ENCODE measurements at regions not wholly inside any gene's neighbourhood (a gene's known extent, or its start where the extent isn't known, plus 50 kb on each side); places are given as distances from the start of the nearest gene placed in this dataset.

DNA sequence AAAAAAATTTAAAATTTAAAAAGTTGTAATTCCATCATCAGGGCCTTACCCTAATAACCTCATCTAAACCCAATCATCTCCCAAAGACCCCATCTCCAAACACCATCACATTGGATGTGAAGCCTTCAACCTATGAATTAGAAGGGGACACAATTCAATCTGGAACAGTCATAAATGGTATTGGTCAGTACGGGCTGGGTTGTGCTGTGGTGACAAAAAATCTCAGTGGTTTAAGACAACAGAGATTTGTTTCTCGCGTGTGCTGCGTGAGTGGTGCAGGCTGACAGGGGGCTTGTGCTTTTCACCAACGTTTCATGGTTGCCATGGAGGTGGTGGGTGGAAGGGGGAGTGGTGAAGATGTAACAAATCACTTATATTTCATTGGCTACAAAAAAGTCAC lies 174.5 kb downstream of the INHBB start:
- Mint-ChIP-seq H3K9me3 (no peaks in the 10 kb centered on the region), H3K4me3 (no peak overlapping the region), H3K27ac (ENCODE audit: unreplicated experiment) (no peak overlapping the region), H3K4me1 (peaks cover 11% of the 10 kb centered on the region), H3K36me3 (ENCODE audit: low read depth) (no peaks in the 10 kb centered on the region), H3K27me3 (ENCODE audit: low read depth) (peaks cover 37% of the 10 kb centered on the region)
- no peak for DNase-seq (ENCODE audit: low read depth, low spot score)
- TF ChIP-seq, protein P1, sequence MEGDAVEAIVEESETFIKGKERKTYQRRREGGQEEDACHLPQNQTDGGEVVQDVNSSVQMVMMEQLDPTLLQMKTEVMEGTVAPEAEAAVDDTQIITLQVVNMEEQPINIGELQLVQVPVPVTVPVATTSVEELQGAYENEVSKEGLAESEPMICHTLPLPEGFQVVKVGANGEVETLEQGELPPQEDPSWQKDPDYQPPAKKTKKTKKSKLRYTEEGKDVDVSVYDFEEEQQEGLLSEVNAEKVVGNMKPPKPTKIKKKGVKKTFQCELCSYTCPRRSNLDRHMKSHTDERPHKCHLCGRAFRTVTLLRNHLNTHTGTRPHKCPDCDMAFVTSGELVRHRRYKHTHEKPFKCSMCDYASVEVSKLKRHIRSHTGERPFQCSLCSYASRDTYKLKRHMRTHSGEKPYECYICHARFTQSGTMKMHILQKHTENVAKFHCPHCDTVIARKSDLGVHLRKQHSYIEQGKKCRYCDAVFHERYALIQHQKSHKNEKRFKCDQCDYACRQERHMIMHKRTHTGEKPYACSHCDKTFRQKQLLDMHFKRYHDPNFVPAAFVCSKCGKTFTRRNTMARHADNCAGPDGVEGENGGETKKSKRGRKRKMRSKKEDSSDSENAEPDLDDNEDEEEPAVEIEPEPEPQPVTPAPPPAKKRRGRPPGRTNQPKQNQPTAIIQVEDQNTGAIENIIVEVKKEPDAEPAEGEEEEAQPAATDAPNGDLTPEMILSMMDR (conservative IDR thresholded peaks at IDR 0.05): no peak

GRCh38 chr2:120520929-120521912 lies 175.3 kb downstream of the INHBB start:
- no peak overlapping the region for H3K4me3 Mint-ChIP-seq
- H3K9me3 Mint-ChIP-seq: no peaks in the 10 kb centered on the region
- TF ChIP-seq, protein P1 (conservative IDR thresholded peaks at IDR 0.05): peak; percentile 77
- peaks cover 31% of the 10 kb centered on the region for H3K27me3 Mint-ChIP-seq (ENCODE audit: low read depth)
- no peaks in the 10 kb centered on the region for H3K36me3 Mint-ChIP-seq (ENCODE audit: low read depth)
- peak; percentile 61 for DNase-seq (ENCODE audit: low read depth, low spot score)
- peaks cover 15% of the 10 kb centered on the region for H3K4me1 Mint-ChIP-seq
- H3K27ac Mint-ChIP-seq (ENCODE audit: unreplicated experiment): no peak overlapping the region

- H3K4me3 Mint-ChIP-seq: no peak overlapping the region
- H3K27ac Mint-ChIP-seq (ENCODE audit: unreplicated experiment): no peak overlapping the region
- H3K36me3 Mint-ChIP-seq (ENCODE audit: low read depth): no peaks in the 10 kb centered on the region
- H3K4me1 Mint-ChIP-seq: peaks cover 19% of the 10 kb centered on the region
- no peaks in the 10 kb centered on the region for H3K9me3 Mint-ChIP-seq
- peaks cover 29% of the 10 kb centered on the region for H3K27me3 Mint-ChIP-seq (ENCODE audit: low read depth)
- no peak for DNase-seq (ENCODE audit: low read depth, low spot score)
- TF ChIP-seq, protein P1 (conservative IDR thresholded peaks at IDR 0.05): no peak
Observed at GRCh38 chr2:120522151-120522751, 176.3 kb downstream of the INHBB start.

DNA sequence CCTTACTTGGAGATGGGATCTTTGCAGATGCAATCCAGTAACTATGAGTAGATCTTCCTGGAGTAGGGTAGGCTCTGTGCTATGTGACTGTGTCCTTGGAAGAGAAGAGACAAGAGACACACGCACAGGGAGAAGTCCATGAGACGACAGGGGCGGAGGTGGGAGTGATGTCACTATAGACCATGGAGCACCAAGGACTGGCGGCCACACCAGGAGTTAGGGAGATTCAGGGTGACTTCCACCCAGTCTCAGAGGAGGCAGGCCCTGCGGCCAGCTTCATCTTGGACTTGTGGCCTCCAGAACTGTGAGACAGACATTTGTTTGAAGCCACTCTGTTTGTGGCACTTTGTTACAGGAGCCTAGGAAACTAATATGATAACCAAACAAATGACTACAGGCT lies 177.8 kb downstream of the INHBB start:
- H3K27me3 Mint-ChIP-seq (ENCODE audit: low read depth): peaks cover 30% of the 10 kb centered on the region
- TF ChIP-seq, protein P1 (conservative IDR thresholded peaks at IDR 0.05): no peak
- H3K36me3 Mint-ChIP-seq (ENCODE audit: low read depth): no peaks in the 10 kb centered on the region
- no peak overlapping the region for H3K4me3 Mint-ChIP-seq
- H3K9me3 Mint-ChIP-seq: no peaks in the 10 kb centered on the region
- DNase-seq (ENCODE audit: low read depth, low spot score): no peak
- peaks cover 25% of the 10 kb centered on the region for H3K4me1 Mint-ChIP-seq
- H3K27ac Mint-ChIP-seq (ENCODE audit: unreplicated experiment): no peak overlapping the region

DNA sequence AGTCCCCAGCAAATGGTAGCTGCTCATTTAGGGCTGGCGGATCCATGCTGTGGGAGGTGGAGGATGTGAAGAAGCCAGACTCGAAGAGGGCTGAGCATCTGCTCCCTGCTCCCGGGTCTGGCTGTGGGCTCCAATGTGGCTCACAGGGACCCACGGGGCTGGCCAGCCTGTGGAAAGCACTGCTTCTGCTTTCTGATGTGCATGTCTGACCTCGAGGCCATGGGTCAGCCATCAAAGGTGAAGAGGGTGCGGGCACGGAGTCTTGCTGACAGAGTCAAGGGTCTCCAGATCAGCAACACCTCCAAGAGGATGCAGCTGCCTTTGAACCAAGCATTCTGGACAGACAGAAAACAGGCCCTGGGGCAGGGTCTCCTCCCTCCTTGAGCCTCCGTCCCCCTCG lies 178.2 kb downstream of the INHBB start:
- no peaks in the 10 kb centered on the region for H3K36me3 Mint-ChIP-seq (ENCODE audit: low read depth)

More for the DNA sequence above, 178.2 kb downstream of the INHBB start:
- Mint-ChIP-seq H3K9me3 (no peaks in the 10 kb centered on the region), H3K27ac (ENCODE audit: unreplicated experiment) (no peak overlapping the region), H3K4me3 (no peak overlapping the region), H3K4me1 (peaks cover 25% of the 10 kb centered on the region), H3K27me3 (ENCODE audit: low read depth) (peaks cover 30% of the 10 kb centered on the region)
- no peak for DNase-seq (ENCODE audit: low read depth, low spot score)
- TF ChIP-seq, protein P1 (conservative IDR thresholded peaks at IDR 0.05): no peak

All from neural crest cell (in vitro differentiated cells).